ENCODE measurements at regions not wholly inside any gene's neighbourhood (a gene's known extent, or its start where the extent isn't known, plus 50 kb on each side); places are given as distances from the start of the nearest gene placed in this dataset.

DNA sequence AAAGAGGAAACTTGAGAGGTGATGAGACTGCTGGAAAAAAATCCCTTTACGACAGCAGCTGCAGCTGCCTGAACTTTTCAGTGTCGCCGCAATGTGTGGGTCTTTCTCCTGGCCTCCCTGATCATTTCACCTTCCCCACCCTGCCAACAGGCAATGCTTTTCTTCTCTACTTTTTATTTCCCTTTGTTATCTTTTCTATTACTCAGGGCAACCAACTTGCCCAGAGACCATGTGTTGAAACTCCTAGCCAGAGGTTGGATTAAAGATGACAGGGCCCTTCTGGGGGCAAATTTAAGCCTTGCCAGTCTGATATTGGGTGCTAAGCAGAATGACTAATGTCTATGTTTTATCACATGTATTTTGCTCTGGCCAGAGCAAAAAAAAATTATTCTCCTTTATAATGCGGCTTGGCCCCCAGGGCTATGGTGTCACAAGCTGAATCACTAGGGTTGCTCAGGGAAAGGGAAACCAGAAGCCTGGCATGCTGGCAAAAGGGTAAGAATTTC is 51.5 kb upstream of the CFAP20DC start:
- TF ChIP-seq EZH2 (IDR thresholded peaks at IDR 0.05; ENCODE audit: borderline replicate concordance, insufficient read depth, low read length, poor library complexity, severe bottlenecking) = no peak
- no peak for TF ChIP-seq CTCF (IDR thresholded peaks at IDR 0.05; ENCODE audit: poor library complexity, severe bottlenecking)
- no peak for TF ChIP-seq TAF1 (IDR thresholded peaks at IDR 0.05; ENCODE audit: low read depth)
- no peak for TF ChIP-seq POLR2AphosphoS5 (IDR thresholded peaks at IDR 0.05)
- TF ChIP-seq, protein P1, sequence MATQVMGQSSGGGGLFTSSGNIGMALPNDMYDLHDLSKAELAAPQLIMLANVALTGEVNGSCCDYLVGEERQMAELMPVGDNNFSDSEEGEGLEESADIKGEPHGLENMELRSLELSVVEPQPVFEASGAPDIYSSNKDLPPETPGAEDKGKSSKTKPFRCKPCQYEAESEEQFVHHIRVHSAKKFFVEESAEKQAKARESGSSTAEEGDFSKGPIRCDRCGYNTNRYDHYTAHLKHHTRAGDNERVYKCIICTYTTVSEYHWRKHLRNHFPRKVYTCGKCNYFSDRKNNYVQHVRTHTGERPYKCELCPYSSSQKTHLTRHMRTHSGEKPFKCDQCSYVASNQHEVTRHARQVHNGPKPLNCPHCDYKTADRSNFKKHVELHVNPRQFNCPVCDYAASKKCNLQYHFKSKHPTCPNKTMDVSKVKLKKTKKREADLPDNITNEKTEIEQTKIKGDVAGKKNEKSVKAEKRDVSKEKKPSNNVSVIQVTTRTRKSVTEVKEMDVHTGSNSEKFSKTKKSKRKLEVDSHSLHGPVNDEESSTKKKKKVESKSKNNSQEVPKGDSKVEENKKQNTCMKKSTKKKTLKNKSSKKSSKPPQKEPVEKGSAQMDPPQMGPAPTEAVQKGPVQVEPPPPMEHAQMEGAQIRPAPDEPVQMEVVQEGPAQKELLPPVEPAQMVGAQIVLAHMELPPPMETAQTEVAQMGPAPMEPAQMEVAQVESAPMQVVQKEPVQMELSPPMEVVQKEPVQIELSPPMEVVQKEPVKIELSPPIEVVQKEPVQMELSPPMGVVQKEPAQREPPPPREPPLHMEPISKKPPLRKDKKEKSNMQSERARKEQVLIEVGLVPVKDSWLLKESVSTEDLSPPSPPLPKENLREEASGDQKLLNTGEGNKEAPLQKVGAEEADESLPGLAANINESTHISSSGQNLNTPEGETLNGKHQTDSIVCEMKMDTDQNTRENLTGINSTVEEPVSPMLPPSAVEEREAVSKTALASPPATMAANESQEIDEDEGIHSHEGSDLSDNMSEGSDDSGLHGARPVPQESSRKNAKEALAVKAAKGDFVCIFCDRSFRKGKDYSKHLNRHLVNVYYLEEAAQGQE (IDR thresholded peaks at IDR 0.05; ENCODE audit: borderline replicate concordance) = no peak
- no peak for TF ChIP-seq RAD21 (conservative IDR thresholded peaks at IDR 0.05)
- no peak for TF ChIP-seq EP300 (conservative IDR thresholded peaks at IDR 0.05; ENCODE audit: poor library complexity, severe bottlenecking)
- no peak for TF ChIP-seq SMC3 (conservative IDR thresholded peaks at IDR 0.05; ENCODE audit: poor library complexity)

Measured in neural cell (in vitro differentiated cells).